GM12878 (cell line): ENCODE measurements at regions not wholly inside any gene's neighbourhood (a gene's known extent, or its start where the extent isn't known, plus 50 kb on each side); places are given as distances from the start of the nearest gene placed in this dataset.

Source experiments
- ATAC-seq: fragments of 200-7000 bp; cut with Tn5 transposase; 3 replicates; pipeline ENCODE4 v1.9.1; 2020; ENCODE audit warnings: mild to moderate bottlenecking, moderate library complexity
- BruUV-seq: library from RNA; stranded (reverse); fragments of 400-500 nt; replicated peaks from 2 replicates; lab custom pipeline; 2021; lab: Mats Ljungman, UMichigan
- CTCF ChIA-PET: fragments of 300-600 bp; sonication (Branson Sonifier 250); formaldehyde crosslinking; extraction: SDS; loops from one replicate; lab custom pipeline; 2021; ENCODE audit warnings: inconsistent platforms; lab: Yijun Ruan, JAX
- POLR2A ChIA-PET: fragments of 350-600 bp; formaldehyde crosslinking; extraction: SDS; loops from one replicate; lab custom pipeline; 2021; ENCODE audit warnings: inconsistent platforms; lab: Charles Lee
- RAD21 ChIA-PET: fragments of 300-600 bp; sonication (Branson Sonifier 250); formaldehyde crosslinking; loops from one replicate; lab custom pipeline; 2023; ENCODE audit warnings: antibody characterized with exemption; ENCODE audit not compliant: unreplicated experiment; lab: Charles Lee
- SMC1A ChIA-PET: fragments of 300-600 bp; sonication (Branson Sonifier 250); formaldehyde crosslinking; loops from one replicate; lab custom pipeline; 2023; ENCODE audit not compliant: unreplicated experiment, uncharacterized antibody; lab: Charles Lee
- DNase-seq: peaks from one replicate; pipeline ENCODE4 v3.0.0-alpha.2; 2011; ENCODE audit warnings: low read depth, low spot score
- FAIRE-seq: peaks from 3 replicates; lab custom pipeline; 2011; peaks lifted over from hg19 to GRCh38; lab: Jason Lieb, UNC
- H2AFZ ChIP-seq: 2 replicates; pipeline ENCODE4 v1.6.0; 2011; ENCODE audit warnings: low read depth, low read length, control low read depth; ENCODE audit not compliant: control insufficient read depth
- H3K27ac ChIP-seq: 2 replicates; pipeline ENCODE4 v1.5.1; 2011; ENCODE audit warnings: control low read depth; ENCODE audit not compliant: control insufficient read depth, insufficient read depth
- H3K27me3 ChIP-seq, 2 experiments: replicated peaks in 1 of 2; 2 replicates each; pipeline versions ENCODE4 v1.6.0 to v1.6.1; 2011; ENCODE audit warnings: low read length in 1 of 2; ENCODE audit not compliant: control insufficient read depth in 2 of 2, insufficient read depth in 2 of 2
- H3K36me3 ChIP-seq, 2 experiments: 2 replicates each; pipeline ENCODE4 v1.5.1; 2011; ENCODE audit warnings: low read length in 1 of 2; ENCODE audit not compliant: control insufficient read depth in 2 of 2, insufficient read depth in 2 of 2
- H3K4me1 ChIP-seq: 2 replicates; pipeline ENCODE4 v1.6.1; 2011; ENCODE audit warnings: mild to moderate bottlenecking, low read length, moderate library complexity, mixed read lengths; ENCODE audit not compliant: control insufficient read depth, insufficient read depth
- H3K4me2 ChIP-seq: 2 replicates; pipeline ENCODE4 v1.6.0; 2011; ENCODE audit warnings: control low read depth; ENCODE audit not compliant: control insufficient read depth, insufficient read depth
- H3K4me3 ChIP-seq: fragments of 200-600 bp; sonication (generic); 2 replicates; pipeline ENCODE4 v1.5.1; 2016
- H3K79me2 ChIP-seq: 2 replicates; pipeline ENCODE4 v1.6.0; 2011; ENCODE audit warnings: low read length; ENCODE audit not compliant: control insufficient read depth, insufficient read depth
- H3K9ac ChIP-seq: 2 replicates; pipeline ENCODE4 v1.8.0; 2011; ENCODE audit warnings: low read length, control low read depth, mixed read lengths; ENCODE audit not compliant: control insufficient read depth, insufficient read depth
- H3K9me3 ChIP-seq: replicated peaks from 3 replicates; pipeline ENCODE4 v1.5.1; 2011; ENCODE audit warnings: mild to moderate bottlenecking, low read length; ENCODE audit not compliant: control insufficient read depth, insufficient read depth
- H4K20me1 ChIP-seq: 2 replicates; pipeline ENCODE4 v1.6.0; 2011; ENCODE audit not compliant: control insufficient read depth, insufficient read depth
- BCL11A ChIP-seq: IDR thresholded peaks from 2 replicates; pipeline ENCODE4 v1.6.1; 2011; ENCODE audit warnings: low read depth, low read length
- BCLAF1 ChIP-seq: fragments of 450-650 bp; IDR thresholded peaks from 2 replicates; pipeline ENCODE4 v1.6.1; 2017; ENCODE audit warnings: antibody characterized with exemption, mild to moderate bottlenecking, moderate library complexity
- CHD1 ChIP-seq: IDR thresholded peaks from 2 replicates; pipeline ENCODE4 v1.6.1; 2012; ENCODE audit warnings: low read depth, low read length, improper control_type of control experiment
- HSF1 ChIP-seq: fragments of 150-350 bp; IDR thresholded peaks from 2 replicates; pipeline ENCODE4 v1.6.1; 2014; ENCODE audit warnings: mild to moderate bottlenecking, low read depth, low read length
- MLLT1 ChIP-seq: fragments of 450-650 bp; IDR thresholded peaks from 2 replicates; pipeline ENCODE4 v1.6.1; 2016; ENCODE audit warnings: mild to moderate bottlenecking
- NFYA ChIP-seq: IDR thresholded peaks from 2 replicates; pipeline ENCODE4 v1.6.1; 2011; ENCODE audit warnings: low read depth, mild to moderate bottlenecking, low read length, improper control_type of control experiment, borderline replicate concordance
- NR2F1 ChIP-seq: fragments of 450-650 bp; conservative IDR thresholded peaks from 2 replicates; pipeline ENCODE4 v1.6.1; 2017; ENCODE audit warnings: mild to moderate bottlenecking
- POLR2A ChIP-seq: IDR thresholded peaks from 2 replicates; pipeline ENCODE4 v1.6.1; 2011; ENCODE audit warnings: low read depth, mild to moderate bottlenecking, low read length
- POLR2AphosphoS5 ChIP-seq: IDR thresholded peaks from 2 replicates; pipeline ENCODE4 v1.6.1; 2011; ENCODE audit warnings: mild to moderate bottlenecking, low read length, inconsistent platforms
- RAD21 ChIP-seq: IDR thresholded peaks from 2 replicates; pipeline ENCODE4 v1.6.1; 2011; ENCODE audit warnings: mild to moderate bottlenecking, low read depth, low read length, moderate library complexity; ENCODE audit not compliant: insufficient read depth
- RELA ChIP-seq: fragments of 450-650 bp; IDR thresholded peaks from 2 replicates; pipeline ENCODE4 v1.8.0; 2014; ENCODE audit warnings: borderline replicate concordance; ENCODE audit not compliant: partially characterized antibody
- REST ChIP-seq: IDR thresholded peaks from 2 replicates; pipeline ENCODE4 v1.6.1; 2012; ENCODE audit warnings: mild to moderate bottlenecking, low read depth, low read length
- SRF ChIP-seq, 2 experiments: IDR thresholded peaks; 2 replicates each; pipeline ENCODE4 v1.6.1; 2011; ENCODE audit warnings: low read depth in 2 of 2, low read length in 2 of 2, mild to moderate bottlenecking in 1 of 2, moderate library complexity in 1 of 2
- ZBED1 ChIP-seq: IDR thresholded peaks from 2 replicates; pipeline ENCODE4 v1.6.1; 2016; ENCODE audit warnings: borderline replicate concordance
- ZNF274 ChIP-seq: IDR thresholded peaks from one replicate; pipeline ENCODE4 v1.8.0; 2011; ENCODE audit not compliant: insufficient read length, insufficient read depth
- ZNF384 ChIP-seq: IDR thresholded peaks from 2 replicates; pipeline ENCODE4 v1.6.1; 2012; ENCODE audit warnings: low read depth, mild to moderate bottlenecking, low read length, improper control_type of control experiment, borderline replicate concordance
- WGBS: methylation state at CpG from one replicate; pipeline ENCODE4 v1.1.6; 2016; ENCODE audit warnings: low lambda C conversion rate; ENCODE audit not compliant: insufficient replicate concordance, insufficient coverage; ENCODE audit errors: missing lambda C conversion rate; 5-methylcytosine and 5-hydroxymethylcytosine counted together
- in situ Hi-C: fragments of 300-500 bp; cut with MboI; formaldehyde crosslinking; loops from 9 replicates; pipeline ENCODE4 v1.14.3; 2018; ENCODE audit warnings: mixed read lengths
- intact Hi-C: fragments of 100-400 bp; cut with micrococcal nuclease; formaldehyde crosslinking; loops from one replicate; pipeline ENCODE4 v1.14.2; 2022; ENCODE audit not compliant: unreplicated experiment

GRCh38 chrX:116321711-116322110 lies 114.7 kb upstream of the SLC6A14 start:
- Histone ChIP-seq H3K27me3 (no peaks in the 10 kb centered on the region), H3K79me2 (no peaks in the 10 kb centered on the region), H4K20me1 (no peaks in the 10 kb centered on the region), H2AFZ (no peak overlapping the region), H3K9ac (no peak overlapping the region), H3K4me2 (no peak overlapping the region), H3K9me3 (no peaks in the 10 kb centered on the region), H3K36me3 (no peaks in the 10 kb centered on the region), H3K4me1 (no peaks in the 10 kb centered on the region), H3K4me3 (no peak overlapping the region), H3K27ac (no peak overlapping the region)
- in situ Hi-C loops = no loop called here
- intact Hi-C loops = no loop called here
- POLR2A ChIA-PET = no interaction called here
- RAD21 ChIA-PET = interaction anchor here (0.7 kb wide), 1 partner anchor 17 kb away, joined by 5 read pairs; no protein-coding TSS in a partner anchor
- TF ChIP-seq BCLAF1 (no peak), MLLT1 (no peak), HSF1 (no peak), POLR2AphosphoS5 (no peak), ZNF274 (no peak), NFYA (no peak), SRF (IDR thresholded peaks at IDR 0.05; ENCODE audit: low read depth in 2 of 2, low read length in 2 of 2) (no peak), ZNF384 (no peak), POLR2A (no peak), ZBED1 (no peak), RAD21 (no peak), NR2F1 (no peak), CHD1 (no peak), BCL11A (no peak), RELA (no peak), REST (no peak)
- no peak for DNase-seq
- no peak for FAIRE-seq
- SMC1A ChIA-PET = interaction anchor here (0.9 kb wide), 1 partner anchor 30 kb away, joined by 3 read pairs; no protein-coding TSS in a partner anchor
- BruUV-seq = no TSS peak
- ATAC-seq = no peak
- CTCF ChIA-PET = interaction anchor here (0.6 kb wide), 1 partner anchor 24 kb away, joined by 3 read pairs; no protein-coding TSS in a partner anchor
- WGBS = 41% methylated on average over 2 of the region's 2 CpGs
